ENCODE measurements at regions not wholly inside any gene's neighbourhood (a gene's known extent, or its start where the extent isn't known, plus 50 kb on each side); places are given as distances from the start of the nearest gene placed in this dataset.

DNA sequence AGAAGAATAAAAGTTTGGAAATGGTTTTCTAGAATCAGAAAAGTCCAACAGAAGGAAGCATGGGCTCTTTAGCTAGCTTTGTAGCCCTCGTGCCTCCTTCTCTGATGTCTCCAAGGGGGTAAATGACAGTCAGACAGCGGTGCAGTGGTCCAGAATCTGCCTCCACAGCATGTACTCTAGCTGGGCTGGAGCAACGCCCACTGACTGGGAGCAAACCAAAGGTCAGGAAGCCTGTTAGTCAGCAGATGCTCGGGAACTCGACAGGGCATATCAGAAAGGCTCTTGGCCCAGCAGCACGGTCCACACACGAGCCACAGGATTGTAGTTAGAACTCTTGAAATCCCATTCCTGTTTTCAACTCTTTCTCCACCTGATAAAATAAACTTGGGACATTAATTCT, 164.3 kb downstream of the GRIN2B start:
- CTCF ChIA-PET: no interaction called here
- TF ChIP-seq CHD2 (IDR thresholded peaks at IDR 0.05; ENCODE audit: low read length, partially characterized antibody) (no peak), RXRA (IDR thresholded peaks at IDR 0.05; ENCODE audit: borderline replicate concordance, low read depth) (no peak), MAX (IDR thresholded peaks at IDR 0.05; ENCODE audit: low read depth) (no peak), TAF1 (IDR thresholded peaks at IDR 0.05; ENCODE audit: borderline replicate concordance, low read depth, low read length) (no peak), RCOR1 (IDR thresholded peaks at IDR 0.05; ENCODE audit: low read length) (no peak), TCF12 (IDR thresholded peaks at IDR 0.05) (no peak), TEAD4 (IDR thresholded peaks at IDR 0.05; ENCODE audit: borderline replicate concordance, insufficient read depth) (no peak), RFX5 (IDR thresholded peaks at IDR 0.05; ENCODE audit: low read length) (no peak), USF2 (IDR thresholded peaks at IDR 0.05; ENCODE audit: borderline replicate concordance, low read depth, low read length) (no peak), FOXJ3 (CRISPR knock-in tag; IDR thresholded peaks at IDR 0.05) (no peak), EZH2phosphoT487 (IDR thresholded peaks at IDR 0.05; ENCODE audit: borderline replicate concordance, low read depth) (no peak)
- Histone ChIP-seq H3K27me3 (ENCODE audit: insufficient read depth) (no peaks in the 10 kb centered on the region), H2AFZ (ENCODE audit: low read depth) (no peak overlapping the region), H3K9me2 (no peaks in the 10 kb centered on the region), H3F3A (replicated peaks; ENCODE audit: insufficient read depth) (no peaks in the 10 kb centered on the region), H3K9me3 (no peaks in the 10 kb centered on the region), H3K79me2 (ENCODE audit: insufficient read depth) (no peaks in the 10 kb centered on the region), H3K4me2 (no peak overlapping the region), H3K27ac (ENCODE audit: low read depth in 2 of 2, low read length in 1 of 2) (no peak overlapping the region), H3K4me3 (ENCODE audit: low read depth in 2 of 2, low read length in 1 of 2) (no peak overlapping the region), H3K9ac (no peak overlapping the region), H3K4me1 (ENCODE audit: control insufficient read depth in 1 of 2, insufficient read depth in 2 of 2, low read depth in 1 of 2, low read length in 1 of 2) (no peaks in the 10 kb centered on the region), H4K20me1 (ENCODE audit: insufficient read depth) (no peaks in the 10 kb centered on the region), H3K36me3 (replicated peaks in 1 of 2; ENCODE audit: control insufficient read depth in 1 of 2, insufficient read depth in 2 of 2, low read length in 1 of 2) (no peaks in the 10 kb centered on the region)
- 11% methylated on average over 5 of the region's 7 CpGs for WGBS (ENCODE audit: low lambda C conversion rate)
- DNase-seq: no peak
- POLR2A ChIA-PET: no interaction called here

- no peaks in the 10 kb centered on the region for H3K9me2 ChIP-seq
- ChIA-PET CTCF (no interaction called here), POLR2A (no interaction called here)
- H2AFZ ChIP-seq (ENCODE audit: low read depth): no peak overlapping the region
- no peak overlapping the region for H3K27ac ChIP-seq (ENCODE audit: low read depth in 2 of 2, low read length in 1 of 2)
- no peaks in the 10 kb centered on the region for H3K4me1 ChIP-seq (ENCODE audit: control insufficient read depth in 1 of 2, insufficient read depth in 2 of 2, low read depth in 1 of 2, low read length in 1 of 2)
- H3K27me3 ChIP-seq (ENCODE audit: insufficient read depth): no peaks in the 10 kb centered on the region
- H3K36me3 ChIP-seq (replicated peaks in 1 of 2; ENCODE audit: control insufficient read depth in 1 of 2, insufficient read depth in 2 of 2, low read length in 1 of 2): no peaks in the 10 kb centered on the region
- H4K20me1 ChIP-seq (ENCODE audit: insufficient read depth): no peaks in the 10 kb centered on the region
- H3K9me3 ChIP-seq: no peaks in the 10 kb centered on the region
- WGBS (ENCODE audit: low lambda C conversion rate): 12% methylated on average over 2 of the region's 2 CpGs
- H3K79me2 ChIP-seq (ENCODE audit: insufficient read depth): no peaks in the 10 kb centered on the region
- no peak overlapping the region for H3K4me3 ChIP-seq (ENCODE audit: low read depth in 2 of 2, low read length in 1 of 2)
- H3F3A ChIP-seq (replicated peaks; ENCODE audit: insufficient read depth): no peaks in the 10 kb centered on the region
- no peak for DNase-seq
- H3K9ac ChIP-seq: no peak overlapping the region
- H3K4me2 ChIP-seq: no peak overlapping the region
- TF ChIP-seq TEAD4 (IDR thresholded peaks at IDR 0.05; ENCODE audit: borderline replicate concordance, insufficient read depth) (no peak), FOXJ3 (CRISPR knock-in tag; IDR thresholded peaks at IDR 0.05) (no peak), GABPA (IDR thresholded peaks at IDR 0.05; ENCODE audit: low read depth) (no peak), RAD21 (IDR thresholded peaks at IDR 0.05; ENCODE audit: low read length) (no peak), NFIC (IDR thresholded peaks at IDR 0.05; ENCODE audit: borderline replicate concordance) (no peak), RXRA (IDR thresholded peaks at IDR 0.05; ENCODE audit: borderline replicate concordance, low read depth) (no peak), RFX5 (IDR thresholded peaks at IDR 0.05; ENCODE audit: low read length) (no peak), EP300 (IDR thresholded peaks at IDR 0.05; ENCODE audit: borderline replicate concordance in 1 of 2, low read depth in 1 of 2, low read length in 1 of 2) (no peak), MXI1 (IDR thresholded peaks at IDR 0.05; ENCODE audit: low read depth, low read length) (no peak), TCF12 (IDR thresholded peaks at IDR 0.05) (no peak), SMC3 (IDR thresholded peaks at IDR 0.05; ENCODE audit: low read depth, low read length) (no peak), MEF2A (IDR thresholded peaks at IDR 0.05; ENCODE audit: borderline replicate concordance, low read depth) (no peak), USF1 (IDR thresholded peaks at IDR 0.05; ENCODE audit: borderline replicate concordance, low read depth) (no peak), JUND (IDR thresholded peaks at IDR 0.05) (no peak), PBX3 (IDR thresholded peaks at IDR 0.05) (no peak)
- TF ChIP-seq, protein P1, sequence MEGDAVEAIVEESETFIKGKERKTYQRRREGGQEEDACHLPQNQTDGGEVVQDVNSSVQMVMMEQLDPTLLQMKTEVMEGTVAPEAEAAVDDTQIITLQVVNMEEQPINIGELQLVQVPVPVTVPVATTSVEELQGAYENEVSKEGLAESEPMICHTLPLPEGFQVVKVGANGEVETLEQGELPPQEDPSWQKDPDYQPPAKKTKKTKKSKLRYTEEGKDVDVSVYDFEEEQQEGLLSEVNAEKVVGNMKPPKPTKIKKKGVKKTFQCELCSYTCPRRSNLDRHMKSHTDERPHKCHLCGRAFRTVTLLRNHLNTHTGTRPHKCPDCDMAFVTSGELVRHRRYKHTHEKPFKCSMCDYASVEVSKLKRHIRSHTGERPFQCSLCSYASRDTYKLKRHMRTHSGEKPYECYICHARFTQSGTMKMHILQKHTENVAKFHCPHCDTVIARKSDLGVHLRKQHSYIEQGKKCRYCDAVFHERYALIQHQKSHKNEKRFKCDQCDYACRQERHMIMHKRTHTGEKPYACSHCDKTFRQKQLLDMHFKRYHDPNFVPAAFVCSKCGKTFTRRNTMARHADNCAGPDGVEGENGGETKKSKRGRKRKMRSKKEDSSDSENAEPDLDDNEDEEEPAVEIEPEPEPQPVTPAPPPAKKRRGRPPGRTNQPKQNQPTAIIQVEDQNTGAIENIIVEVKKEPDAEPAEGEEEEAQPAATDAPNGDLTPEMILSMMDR (IDR thresholded peaks at IDR 0.05): no peak
- TF ChIP-seq, protein P2, sequence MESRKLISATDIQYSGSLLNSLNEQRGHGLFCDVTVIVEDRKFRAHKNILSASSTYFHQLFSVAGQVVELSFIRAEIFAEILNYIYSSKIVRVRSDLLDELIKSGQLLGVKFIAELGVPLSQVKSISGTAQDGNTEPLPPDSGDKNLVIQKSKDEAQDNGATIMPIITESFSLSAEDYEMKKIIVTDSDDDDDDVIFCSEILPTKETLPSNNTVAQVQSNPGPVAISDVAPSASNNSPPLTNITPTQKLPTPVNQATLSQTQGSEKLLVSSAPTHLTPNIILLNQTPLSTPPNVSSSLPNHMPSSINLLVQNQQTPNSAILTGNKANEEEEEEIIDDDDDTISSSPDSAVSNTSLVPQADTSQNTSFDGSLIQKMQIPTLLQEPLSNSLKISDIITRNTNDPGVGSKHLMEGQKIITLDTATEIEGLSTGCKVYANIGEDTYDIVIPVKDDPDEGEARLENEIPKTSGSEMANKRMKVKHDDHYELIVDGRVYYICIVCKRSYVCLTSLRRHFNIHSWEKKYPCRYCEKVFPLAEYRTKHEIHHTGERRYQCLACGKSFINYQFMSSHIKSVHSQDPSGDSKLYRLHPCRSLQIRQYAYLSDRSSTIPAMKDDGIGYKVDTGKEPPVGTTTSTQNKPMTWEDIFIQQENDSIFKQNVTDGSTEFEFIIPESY (IDR thresholded peaks at IDR 0.05; ENCODE audit: borderline replicate concordance, low read depth): no peak
Measured at GRCh38 chr12:13816394-13816793, 165.0 kb downstream of the GRIN2B start.

Data from SK-N-SH (cell line).